HCT116 (cell line): ENCODE measurements at regions not wholly inside any gene's neighbourhood (a gene's known extent, or its start where the extent isn't known, plus 50 kb on each side); places are given as distances from the start of the nearest gene placed in this dataset.

Experiments
- ATAC-seq: fragments of 200-7000 bp; cut with Tn5 transposase; 2 replicates; pipeline ENCODE4 v1.9.1; 2020; ENCODE audit warnings: mild to moderate bottlenecking, moderate library complexity
- BruUV-seq: library from RNA; stranded (reverse); fragments of 400-500 nt; replicated peaks from 2 replicates; lab custom pipeline; 2021; lab: Mats Ljungman, UMichigan
- CTCF ChIA-PET: fragments of 300-600 bp; sonication (Branson Sonifier 250); formaldehyde crosslinking; loops from one replicate; lab custom pipeline; 2021; ENCODE audit warnings: antibody characterized with exemption; lab: Charles Lee
- POLR2A ChIA-PET: fragments of 300-600, 350-600 bp; sonication (Branson Sonifier 250); formaldehyde crosslinking; loops from one replicate; lab custom pipeline; 2021; ENCODE audit warnings: antibody characterized with exemption; lab: Charles Lee
- RAD21 ChIA-PET, 2 experiments: fragments of 300-600 bp; sonication (Branson Sonifier 250); formaldehyde crosslinking; loops; one replicate each; lab custom pipeline; 2023; ENCODE audit warnings: low total read pairs in 2 of 2; ENCODE audit not compliant: uncharacterized antibody in 2 of 2, unreplicated experiment in 2 of 2, low non-redundant PET in 1 of 2; lab: Charles Lee
- DNase-seq: peaks from one replicate; pipeline ENCODE4 v3.0.0-alpha.2; 2010; ENCODE audit warnings: low read depth, low spot score
- H2AFZ ChIP-seq: fragments of 200-600 bp; shearing (Covaris generic), sonication (generic); 2 replicates; pipeline ENCODE4 v1.6.1; 2017; ENCODE audit warnings: low read depth, mixed run types, mixed read lengths, antibody characterized with exemption, low read length; ENCODE audit not compliant: poor library complexity, severe bottlenecking
- H3K27ac ChIP-seq: 2 replicates; pipeline ENCODE4 v1.5.1; 2012; ENCODE audit warnings: low read depth, low read length
- H3K27me3 ChIP-seq: fragments of 200-600 bp; sonication (generic); 2 replicates; pipeline ENCODE4 v1.6.1; 2016; ENCODE audit warnings: mixed run types, low read length, mixed read lengths; ENCODE audit not compliant: insufficient read depth
- H3K36me3 ChIP-seq, 2 experiments: fragments of 200-500 bp in 1 of 2; fragments of 200-600 bp in 1 of 2; sonication (Bioruptor generic) in 1 of 2; sonication (generic) in 1 of 2; 2 replicates each; pipeline versions ENCODE4 v1.5.1 to v1.6.1; 2014 to 2016; ENCODE audit warnings: low read length in 2 of 2, inconsistent platforms in 1 of 2, mixed read lengths in 1 of 2, mixed run types in 1 of 2; ENCODE audit not compliant: insufficient read depth in 2 of 2, control insufficient read depth in 1 of 2
- H3K4me1 ChIP-seq, 2 experiments: fragments of 200-600 bp in 1 of 2; sonication (generic) in 1 of 2; 2 replicates each; pipeline versions ENCODE4 v1.5.1 to v1.6.1; 2012 to 2017; ENCODE audit warnings: low read length in 2 of 2, inconsistent platforms in 1 of 2, mild to moderate bottlenecking in 1 of 2, mixed read lengths in 1 of 2, mixed run types in 1 of 2, moderate library complexity in 1 of 2; ENCODE audit not compliant: insufficient read depth in 2 of 2, control insufficient read depth in 1 of 2
- H3K4me2 ChIP-seq: fragments of 200-600 bp; sonication (generic); 2 replicates; pipeline ENCODE4 v1.6.1; 2017; ENCODE audit warnings: mixed run types, low read length, mixed read lengths
- H3K4me3 ChIP-seq, 2 experiments: fragments of 200-600 bp in 1 of 2; sonication (generic) in 1 of 2; replicated peaks in 1 of 2; 2 replicates each; pipeline ENCODE4 v1.5.1; 2011 to 2016; ENCODE audit warnings: low read length in 2 of 2, control low read depth in 1 of 2, low read depth in 1 of 2, mild to moderate bottlenecking in 1 of 2, mixed read lengths in 1 of 2, mixed run types in 1 of 2
- H3K79me2 ChIP-seq: fragments of 200-600 bp; sonication (generic); 2 replicates; pipeline ENCODE4 v1.6.1; 2017; ENCODE audit warnings: mild to moderate bottlenecking, mixed run types, low read length, moderate library complexity, mixed read lengths; ENCODE audit not compliant: insufficient read depth
- H3K9ac ChIP-seq: fragments of 200-600 bp; sonication (generic); 2 replicates; pipeline ENCODE4 v1.6.1; 2016; ENCODE audit warnings: low read length, mixed read lengths
- H3K9me2 ChIP-seq: fragments of 200-600 bp; sonication (generic), shearing (Covaris generic); 2 replicates; pipeline ENCODE4 v1.6.1; 2017; ENCODE audit warnings: mixed run types, mild to moderate bottlenecking, moderate library complexity; ENCODE audit not compliant: insufficient read depth
- H3K9me3 ChIP-seq, 2 experiments: fragments of 200-500 bp in 1 of 2; fragments of 200-600 bp in 1 of 2; sonication (Bioruptor generic) in 1 of 2; sonication (generic) in 1 of 2; 2 replicates each; pipeline ENCODE4 v1.6.1; 2014 to 2017; ENCODE audit warnings: low read length in 2 of 2, mixed read lengths in 2 of 2, inconsistent platforms in 1 of 2, low read depth in 1 of 2, mild to moderate bottlenecking in 1 of 2, mixed run types in 1 of 2, moderate library complexity in 1 of 2; ENCODE audit not compliant: control insufficient read depth in 1 of 2, insufficient read depth in 1 of 2
- H4K20me1 ChIP-seq: fragments of 200-600 bp; sonication (generic), shearing (Covaris generic); 2 replicates; pipeline ENCODE4 v1.6.1; 2017; ENCODE audit warnings: mixed run types, mild to moderate bottlenecking, moderate library complexity; ENCODE audit not compliant: insufficient read depth
- CTCF ChIP-seq, 3 experiments: fragments of 200-600 bp in 1 of 3; sonication (generic) in 1 of 3; IDR thresholded peaks in 2 of 3; conservative IDR thresholded peaks in 1 of 3; 2 replicates each; pipeline ENCODE4 v1.5.1; 2012 to 2017; ENCODE audit warnings: low read depth in 2 of 3, low read length in 2 of 3, antibody characterized with exemption in 1 of 3, borderline replicate concordance in 1 of 3, control low read depth in 1 of 3, mild to moderate bottlenecking in 1 of 3, mixed read lengths in 1 of 3, mixed run types in 1 of 3, moderate library complexity in 1 of 3; ENCODE audit not compliant: insufficient read depth in 1 of 3
- FOSL1 ChIP-seq: IDR thresholded peaks from 2 replicates; pipeline ENCODE4 v1.6.1; 2012; ENCODE audit warnings: low read depth
- MAX ChIP-seq: IDR thresholded peaks from 2 replicates; pipeline ENCODE4 v1.6.1; 2012
- POLR2A ChIP-seq: IDR thresholded peaks from 2 replicates; pipeline ENCODE4 v1.7.0; 2011; ENCODE audit warnings: borderline replicate concordance; ENCODE audit not compliant: insufficient read depth, insufficient read length; ENCODE audit errors: extremely low read depth
- REST ChIP-seq: IDR thresholded peaks from 2 replicates; pipeline ENCODE4 v1.6.1; 2012; ENCODE audit warnings: low read depth
- ZFX ChIP-seq: fragments of 450-650 bp; IDR thresholded peaks from 2 replicates; pipeline ENCODE4 v1.6.1; 2017
- ZNF274 ChIP-seq: fragments of 200-500 bp; sonication (Bioruptor generic); IDR thresholded peaks from 2 replicates; pipeline ENCODE4 v1.6.1; 2014; ENCODE audit warnings: mild to moderate bottlenecking, low read depth, low read length, inconsistent platforms
- intact Hi-C: fragments of 100-400 bp; cut with micrococcal nuclease; formaldehyde crosslinking; loops from 2 replicates; pipeline ENCODE4 v1.10.0; 2022

DNA sequence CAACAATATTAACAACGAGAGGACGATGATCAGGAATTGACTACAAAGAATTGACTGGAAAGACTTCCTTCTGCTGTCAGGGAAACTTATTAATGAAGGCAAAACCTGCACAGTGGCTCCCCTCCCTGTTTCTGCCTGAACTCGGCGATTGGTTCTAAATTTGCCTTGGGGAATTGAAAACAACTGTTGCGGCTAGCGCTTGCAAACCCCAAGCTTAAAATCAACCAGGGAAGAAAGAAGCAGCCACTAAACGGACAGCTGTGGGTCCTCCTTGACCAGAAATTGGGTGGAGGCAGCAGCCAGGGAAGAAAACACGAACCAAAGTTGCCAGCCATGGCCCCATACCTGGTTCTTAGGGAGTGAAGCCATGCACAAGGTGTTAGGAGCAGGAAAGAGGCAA lies 383.5 kb upstream of the CADM1 start:
- Histone ChIP-seq H2AFZ (no peak overlapping the region), H4K20me1 (no peaks in the 10 kb centered on the region), H3K9me3 (peaks cover 0 to 4% of the 10 kb centered on the region in 2 experiments; a peak in 1 of 4 replicates), H3K4me2 (no peak overlapping the region), H3K27ac (no peak overlapping the region), H3K9ac (no peak overlapping the region), H3K4me3 (no peak overlapping the region), H3K79me2 (no peaks in the 10 kb centered on the region), H3K36me3 (no peaks in the 10 kb centered on the region), H3K9me2 (no peaks in the 10 kb centered on the region), H3K27me3 (no peaks in the 10 kb centered on the region), H3K4me1 (no peaks in the 10 kb centered on the region)
- ChIA-PET POLR2A (no interaction called here), RAD21 (no interaction called here), CTCF (no interaction called here)
- ATAC-seq (no peak), DNase-seq (no peak)
- intact Hi-C loops = no loop called here
- BruUV-seq = no TSS peak
- TF ChIP-seq MAX = no peak
- no peak for TF ChIP-seq REST
- no peak for TF ChIP-seq POLR2A
- no peak for TF ChIP-seq FOSL1
- TF ChIP-seq CTCF (IDR thresholded peaks at IDR 0.05 in 2 of 3, conservative IDR thresholded peaks at IDR 0.05 in 1 of 3; ENCODE audit: borderline replicate concordance in 1 of 3, insufficient read depth in 1 of 3, low read depth in 2 of 3, low read length in 2 of 3) = no peak
- TF ChIP-seq ZNF274 = no peak
- TF ChIP-seq ZFX = no peak
